ENCODE measurements at regions not wholly inside any gene's neighbourhood (a gene's known extent, or its start where the extent isn't known, plus 50 kb on each side); places are given as distances from the start of the nearest gene placed in this dataset.

GRCh38 chrX:79564362-79564761 is 197.2 kb upstream of the ITM2A start:
- H3K27me3 ChIP-seq = no peaks in the 10 kb centered on the region
- no peaks in the 10 kb centered on the region for H3K36me3 ChIP-seq
- no peak overlapping the region for H3K4me3 ChIP-seq
- no peak overlapping the region for H3K27ac ChIP-seq
- intact Hi-C loops (cut with DNase I) = no loop called here
- 25% methylated on average over 2 of the region's 2 CpGs for WGBS (ENCODE audit: insufficient coverage, low coverage, low lambda C conversion rate, missing lambda C conversion rate)
- DNase-seq (no peak), ATAC-seq (no peak)
- no peaks in the 10 kb centered on the region for H3K4me1 ChIP-seq
- no peak for TF ChIP-seq POLR2A (IDR thresholded peaks at IDR 0.05)
- H3K9me3 ChIP-seq = no peaks in the 10 kb centered on the region

- TF ChIP-seq POLR2A (IDR thresholded peaks at IDR 0.05) = no peak
- TF ChIP-seq, protein P1, sequence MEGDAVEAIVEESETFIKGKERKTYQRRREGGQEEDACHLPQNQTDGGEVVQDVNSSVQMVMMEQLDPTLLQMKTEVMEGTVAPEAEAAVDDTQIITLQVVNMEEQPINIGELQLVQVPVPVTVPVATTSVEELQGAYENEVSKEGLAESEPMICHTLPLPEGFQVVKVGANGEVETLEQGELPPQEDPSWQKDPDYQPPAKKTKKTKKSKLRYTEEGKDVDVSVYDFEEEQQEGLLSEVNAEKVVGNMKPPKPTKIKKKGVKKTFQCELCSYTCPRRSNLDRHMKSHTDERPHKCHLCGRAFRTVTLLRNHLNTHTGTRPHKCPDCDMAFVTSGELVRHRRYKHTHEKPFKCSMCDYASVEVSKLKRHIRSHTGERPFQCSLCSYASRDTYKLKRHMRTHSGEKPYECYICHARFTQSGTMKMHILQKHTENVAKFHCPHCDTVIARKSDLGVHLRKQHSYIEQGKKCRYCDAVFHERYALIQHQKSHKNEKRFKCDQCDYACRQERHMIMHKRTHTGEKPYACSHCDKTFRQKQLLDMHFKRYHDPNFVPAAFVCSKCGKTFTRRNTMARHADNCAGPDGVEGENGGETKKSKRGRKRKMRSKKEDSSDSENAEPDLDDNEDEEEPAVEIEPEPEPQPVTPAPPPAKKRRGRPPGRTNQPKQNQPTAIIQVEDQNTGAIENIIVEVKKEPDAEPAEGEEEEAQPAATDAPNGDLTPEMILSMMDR (IDR thresholded peaks at IDR 0.05) = no peak
- H3K9me3 ChIP-seq = no peaks in the 10 kb centered on the region
- no peak for ATAC-seq
- no peak for DNase-seq
- no peaks in the 10 kb centered on the region for H3K4me1 ChIP-seq
- 11% methylated on average over 2 of the region's 2 CpGs for WGBS (ENCODE audit: insufficient coverage, low coverage, low lambda C conversion rate, missing lambda C conversion rate)
- H3K27ac ChIP-seq = no peak overlapping the region
- intact Hi-C loops (cut with DNase I) = no loop called here
- no peaks in the 10 kb centered on the region for H3K27me3 ChIP-seq
- no peak overlapping the region for H3K4me3 ChIP-seq
- H3K36me3 ChIP-seq = no peaks in the 10 kb centered on the region
Measured at GRCh38 chrX:79559290-79559689, 192.2 kb upstream of the ITM2A start.

- Histone ChIP-seq H3K4me1 (no peaks in the 10 kb centered on the region), H3K4me3 (no peak overlapping the region), H3K9me3 (no peaks in the 10 kb centered on the region), H3K27ac (no peak overlapping the region), H3K27me3 (no peaks in the 10 kb centered on the region), H3K36me3 (no peaks in the 10 kb centered on the region)
- no peak for DNase-seq
- TF ChIP-seq, protein P1 (IDR thresholded peaks at IDR 0.05) = no peak
- TF ChIP-seq POLR2A (IDR thresholded peaks at IDR 0.05) = no peak
- ATAC-seq = no peak
- intact Hi-C loops (cut with DNase I) = no loop called here
Measured at GRCh38 chrX:79557212-79557611, 190.1 kb upstream of the ITM2A start.

DNA sequence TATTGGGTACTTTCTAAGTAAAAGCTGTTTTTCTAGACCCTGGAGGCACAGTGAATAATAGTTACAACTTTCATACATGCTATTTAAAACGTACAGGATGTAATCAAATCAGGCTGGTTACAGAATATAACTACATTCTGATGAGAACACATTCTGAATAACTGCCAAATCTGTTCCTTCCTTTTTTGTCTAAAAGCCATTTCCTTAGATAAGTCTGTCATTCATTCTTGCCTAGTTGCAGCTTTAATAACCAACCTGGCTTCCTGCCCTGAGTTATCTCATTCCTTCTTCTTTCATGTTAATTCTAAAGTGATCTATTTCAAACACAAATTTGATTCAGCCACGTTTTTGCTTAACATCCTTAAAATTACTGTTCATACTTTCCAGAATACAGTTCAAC is 189.7 kb upstream of the ITM2A start:
- Histone ChIP-seq H3K27ac (no peak overlapping the region), H3K4me3 (no peak overlapping the region), H3K9me3 (no peaks in the 10 kb centered on the region), H3K4me1 (no peaks in the 10 kb centered on the region), H3K27me3 (no peaks in the 10 kb centered on the region), H3K36me3 (no peaks in the 10 kb centered on the region)
- TF ChIP-seq, protein P1 (IDR thresholded peaks at IDR 0.05) = no peak
- no peak for TF ChIP-seq POLR2A (IDR thresholded peaks at IDR 0.05)
- 6% methylated on average over 2 of the region's 2 CpGs for WGBS (ENCODE audit: insufficient coverage, low coverage, low lambda C conversion rate, missing lambda C conversion rate)
- no peak for DNase-seq
- ATAC-seq = no peak
- intact Hi-C loops (cut with DNase I) = no loop called here

DNA sequence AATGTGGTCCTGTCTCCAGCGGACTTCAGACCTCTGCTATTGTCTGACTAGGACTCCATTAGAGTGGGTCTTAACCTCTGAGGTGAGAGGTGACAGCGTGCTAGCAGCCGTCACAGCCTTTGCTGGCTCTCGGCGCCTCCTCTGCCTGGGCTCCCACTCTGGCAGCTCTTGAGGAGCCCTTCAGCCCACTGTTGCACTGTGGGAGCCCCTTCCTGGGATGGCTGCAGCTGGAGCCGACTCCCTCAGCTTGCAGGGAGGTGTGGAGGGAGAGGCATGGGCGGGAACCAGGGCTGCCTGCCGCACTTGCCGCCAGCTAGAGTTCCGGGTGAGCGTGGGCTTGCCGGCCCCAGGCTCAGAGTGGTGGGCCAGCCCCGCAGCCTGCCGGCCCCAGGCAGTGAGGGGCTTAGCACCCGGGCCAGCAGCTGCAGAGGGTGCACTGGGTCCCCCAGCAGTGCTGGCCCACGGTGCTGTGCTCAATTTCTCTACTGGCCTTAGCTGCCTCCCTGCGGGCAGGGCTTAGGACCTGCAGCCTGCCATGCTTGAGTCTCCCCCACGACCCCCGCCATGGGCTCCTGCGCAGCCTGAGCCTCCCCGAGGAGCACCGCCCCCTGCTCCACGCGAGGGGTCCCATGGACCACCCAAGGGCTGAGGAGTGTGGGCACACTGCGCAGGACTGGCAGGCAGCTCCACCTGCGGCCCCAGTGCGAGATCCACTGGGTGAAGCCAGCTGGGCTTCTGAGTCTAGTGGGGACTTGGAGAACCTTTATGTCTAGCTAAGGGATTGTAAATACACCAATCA is 163.4 kb upstream of the ITM2A start:
- H3K27me3 ChIP-seq = no peaks in the 10 kb centered on the region
- intact Hi-C loops (cut with DNase I) = no loop called here
- H3K27ac ChIP-seq = no peak overlapping the region
- ATAC-seq (no peak), DNase-seq (no peak)
- no peaks in the 10 kb centered on the region for H3K9me3 ChIP-seq
- H3K4me1 ChIP-seq = no peaks in the 10 kb centered on the region
- no peak overlapping the region for H3K4me3 ChIP-seq
- 67% methylated on average over 6 of the region's 27 CpGs for WGBS (ENCODE audit: insufficient coverage, low coverage, low lambda C conversion rate, missing lambda C conversion rate)
- H3K36me3 ChIP-seq = no peaks in the 10 kb centered on the region
- no peak for TF ChIP-seq POLR2A (IDR thresholded peaks at IDR 0.05)
- TF ChIP-seq, protein P1 (IDR thresholded peaks at IDR 0.05) = no peak

All from right lobe of liver (tissue), 6 donors.